ENCODE measurements at regions not wholly inside any gene's neighbourhood (a gene's known extent, or its start where the extent isn't known, plus 50 kb on each side); places are given as distances from the start of the nearest gene placed in this dataset.

DNA sequence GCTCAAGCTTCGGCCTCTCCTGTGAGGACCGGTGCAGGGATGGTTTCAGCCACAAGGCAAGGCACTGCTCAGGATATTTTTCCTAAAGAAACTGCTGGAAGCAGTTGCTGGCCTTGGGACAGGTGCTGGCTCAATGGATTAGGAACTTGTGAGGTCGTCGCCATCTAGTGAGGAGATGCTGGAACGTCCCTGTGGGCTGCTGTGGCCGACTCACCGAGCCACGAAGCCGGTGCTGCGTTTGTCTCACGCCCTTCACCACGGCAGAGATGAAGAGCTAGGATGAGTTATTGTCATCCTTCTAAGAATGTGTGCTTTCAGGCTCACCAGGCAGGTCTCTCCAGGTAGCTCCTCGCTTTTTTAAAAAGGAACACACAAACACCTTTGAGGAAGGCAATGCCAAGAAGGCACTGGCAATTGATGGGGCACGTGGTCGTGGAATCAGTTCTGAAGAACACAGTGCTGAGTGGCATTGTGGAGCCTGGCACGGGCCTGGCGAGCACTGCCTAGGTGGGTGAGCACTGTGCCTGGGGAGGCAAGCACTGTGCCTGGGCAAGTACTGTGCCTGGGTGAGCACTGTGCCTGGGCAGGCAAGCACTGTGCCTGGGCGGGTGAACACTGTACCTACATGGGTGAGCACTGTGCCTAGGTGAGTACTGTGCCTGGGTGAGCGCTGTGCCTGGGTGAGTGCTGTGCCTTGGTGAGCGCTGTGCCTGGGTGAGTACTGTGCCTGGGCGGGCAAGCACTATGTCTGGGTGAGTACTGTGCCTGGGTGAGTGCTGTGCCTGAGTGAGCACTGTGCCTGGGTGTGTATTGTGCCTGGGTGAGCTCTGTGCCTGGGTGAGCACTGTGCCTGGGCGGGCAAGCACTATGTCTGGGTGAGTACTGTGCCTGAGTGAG, 140.4 kb downstream of the TEX29 start:
- no peak for TF ChIP-seq POLR2A (IDR thresholded peaks at IDR 0.05)
- TF ChIP-seq, protein P1, sequence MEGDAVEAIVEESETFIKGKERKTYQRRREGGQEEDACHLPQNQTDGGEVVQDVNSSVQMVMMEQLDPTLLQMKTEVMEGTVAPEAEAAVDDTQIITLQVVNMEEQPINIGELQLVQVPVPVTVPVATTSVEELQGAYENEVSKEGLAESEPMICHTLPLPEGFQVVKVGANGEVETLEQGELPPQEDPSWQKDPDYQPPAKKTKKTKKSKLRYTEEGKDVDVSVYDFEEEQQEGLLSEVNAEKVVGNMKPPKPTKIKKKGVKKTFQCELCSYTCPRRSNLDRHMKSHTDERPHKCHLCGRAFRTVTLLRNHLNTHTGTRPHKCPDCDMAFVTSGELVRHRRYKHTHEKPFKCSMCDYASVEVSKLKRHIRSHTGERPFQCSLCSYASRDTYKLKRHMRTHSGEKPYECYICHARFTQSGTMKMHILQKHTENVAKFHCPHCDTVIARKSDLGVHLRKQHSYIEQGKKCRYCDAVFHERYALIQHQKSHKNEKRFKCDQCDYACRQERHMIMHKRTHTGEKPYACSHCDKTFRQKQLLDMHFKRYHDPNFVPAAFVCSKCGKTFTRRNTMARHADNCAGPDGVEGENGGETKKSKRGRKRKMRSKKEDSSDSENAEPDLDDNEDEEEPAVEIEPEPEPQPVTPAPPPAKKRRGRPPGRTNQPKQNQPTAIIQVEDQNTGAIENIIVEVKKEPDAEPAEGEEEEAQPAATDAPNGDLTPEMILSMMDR (IDR thresholded peaks at IDR 0.05 in 4 of 5, conservative IDR thresholded peaks at IDR 0.05 in 1 of 5) = peak in 3 of 5 experiments; percentile 11 to 34 (median 24)
